ENCODE measurements at regions not wholly inside any gene's neighbourhood (a gene's known extent, or its start where the extent isn't known, plus 50 kb on each side); places are given as distances from the start of the nearest gene placed in this dataset.

DNA sequence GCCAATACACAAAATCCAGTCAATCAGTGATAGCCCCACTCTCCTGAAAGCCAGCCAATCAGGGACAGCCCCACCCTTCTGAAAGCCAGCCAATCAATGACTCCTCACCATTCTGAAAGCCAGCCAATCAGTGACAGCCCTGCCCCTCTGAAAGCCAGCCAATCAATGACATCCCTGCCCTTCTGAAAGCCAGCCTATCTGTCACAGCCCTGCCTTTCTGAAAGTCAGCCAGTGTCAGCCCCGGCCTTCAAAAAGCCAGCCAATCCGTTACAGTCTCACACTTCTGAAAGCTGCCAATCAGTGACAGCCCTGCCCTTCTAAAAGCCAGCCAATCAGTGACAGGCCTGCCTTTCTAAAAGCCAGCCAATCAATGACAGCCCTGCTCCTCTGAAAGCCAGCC lies 95.9 kb upstream of the HDAC4 start:
- Mint-ChIP-seq H3K27ac (no peak overlapping the region), H3K4me3 (no peak overlapping the region), H3K4me1 (no peaks in the 10 kb centered on the region), H3K9me3 (peaks cover 0 to 2% (median 0%) of the 10 kb centered on the region in 5 donors), H3K36me3 (no peaks in the 10 kb centered on the region), H3K27me3 (peaks cover 2 to 40% of the 10 kb centered on the region in 2 donors)
- Histone ChIP-seq H3K36me3 (ENCODE audit: insufficient read depth, low read length) (no peaks in the 10 kb centered on the region), H3K4me3 (ENCODE audit: low read length) (no peak overlapping the region), H3K27ac (ENCODE audit: low read depth, low read length) (no peak overlapping the region), H3K9me3 (ENCODE audit: low read length) (no peaks in the 10 kb centered on the region), H3K4me1 (ENCODE audit: insufficient read depth, low read length) (no peaks in the 10 kb centered on the region), H3K27me3 (ENCODE audit: insufficient read depth, low read length, poor library complexity, severe bottlenecking) (no peaks in the 10 kb centered on the region)
- CTCF ChIA-PET: no interaction called here
- no peak for DNase-seq
- POLR2A ChIA-PET: no interaction called here

DNA sequence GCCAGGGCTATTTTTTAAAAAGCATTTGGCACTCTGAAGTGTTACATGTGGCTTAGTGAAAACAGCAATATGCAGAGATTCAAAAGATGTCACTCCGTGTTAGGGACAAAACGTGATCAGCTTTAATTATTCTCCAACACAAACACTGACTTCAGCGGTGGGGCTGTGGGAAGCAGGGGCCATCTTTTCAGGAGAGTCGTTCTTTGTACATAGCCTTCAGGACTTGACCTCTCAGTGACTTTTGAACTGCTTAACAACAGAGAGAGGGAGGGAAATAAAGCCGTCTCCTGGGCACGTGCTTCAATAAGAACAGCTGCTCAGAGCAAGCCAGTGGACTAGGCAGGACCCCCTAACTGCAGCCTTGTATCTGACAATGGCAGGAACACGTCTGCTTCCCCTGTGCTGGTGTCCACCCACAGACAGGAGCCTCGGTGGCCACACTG lies 95.0 kb upstream of the HDAC4 start:
- POLR2A ChIA-PET: no interaction called here
- CTCF ChIA-PET: no interaction called here
- Mint-ChIP-seq H3K4me3 (no peak overlapping the region), H3K36me3 (no peaks in the 10 kb centered on the region), H3K9me3 (peaks cover 0 to 2% (median 0%) of the 10 kb centered on the region in 5 donors), H3K27me3 (peaks cover 5 to 41% of the 10 kb centered on the region in 2 donors), H3K4me1 (no peaks in the 10 kb centered on the region), H3K27ac (peak overlapping the region in 1 of 8 donors; percentile 60)
- H3K9me3 ChIP-seq (ENCODE audit: low read length): no peaks in the 10 kb centered on the region
- no peak for DNase-seq
- H3K27me3 ChIP-seq (ENCODE audit: insufficient read depth, low read length, poor library complexity, severe bottlenecking): no peaks in the 10 kb centered on the region
- H3K36me3 ChIP-seq (ENCODE audit: insufficient read depth, low read length): no peaks in the 10 kb centered on the region
- H3K4me3 ChIP-seq (ENCODE audit: low read length): no peak overlapping the region
- no peak overlapping the region for H3K27ac ChIP-seq (ENCODE audit: low read depth, low read length)
- no peaks in the 10 kb centered on the region for H3K4me1 ChIP-seq (ENCODE audit: insufficient read depth, low read length)

DNA sequence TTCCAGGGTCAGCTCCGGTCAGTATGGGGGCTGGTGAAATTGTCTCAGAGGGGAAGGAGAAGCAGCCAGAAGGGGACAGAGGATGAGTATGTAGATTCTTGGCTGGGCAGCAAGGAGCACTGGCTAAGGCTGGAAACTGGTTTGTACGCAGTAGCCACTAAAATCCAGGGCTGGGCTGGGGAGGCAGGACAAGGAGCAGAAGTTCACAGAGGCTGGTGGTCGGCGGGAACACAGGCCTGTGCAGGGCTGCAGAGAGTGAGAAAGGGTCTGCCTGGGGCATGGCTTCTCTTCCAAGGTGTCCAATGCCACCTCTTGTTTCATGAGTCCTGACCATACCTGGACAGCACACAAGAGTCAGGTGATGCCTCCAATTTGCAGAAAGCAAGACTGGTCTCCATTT lies 94.4 kb upstream of the HDAC4 start:
- Mint-ChIP-seq H3K4me1 (no peaks in the 10 kb centered on the region), H3K36me3 (no peaks in the 10 kb centered on the region), H3K4me3 (no peak overlapping the region), H3K9me3 (peaks cover 0 to 2% (median 0%) of the 10 kb centered on the region in 5 donors), H3K27ac (no peak overlapping the region), H3K27me3 (peaks cover 5 to 45% of the 10 kb centered on the region in 2 donors)
- H3K36me3 ChIP-seq (ENCODE audit: insufficient read depth, low read length): no peaks in the 10 kb centered on the region
- no peaks in the 10 kb centered on the region for H3K4me1 ChIP-seq (ENCODE audit: insufficient read depth, low read length)
- no peaks in the 10 kb centered on the region for H3K9me3 ChIP-seq (ENCODE audit: low read length)
- no peak for DNase-seq
- POLR2A ChIA-PET: no interaction called here
- no peak overlapping the region for H3K4me3 ChIP-seq (ENCODE audit: low read length)
- H3K27me3 ChIP-seq (ENCODE audit: insufficient read depth, low read length, poor library complexity, severe bottlenecking): no peaks in the 10 kb centered on the region
- no peak overlapping the region for H3K27ac ChIP-seq (ENCODE audit: low read depth, low read length)
- CTCF ChIA-PET: no interaction called here

DNA sequence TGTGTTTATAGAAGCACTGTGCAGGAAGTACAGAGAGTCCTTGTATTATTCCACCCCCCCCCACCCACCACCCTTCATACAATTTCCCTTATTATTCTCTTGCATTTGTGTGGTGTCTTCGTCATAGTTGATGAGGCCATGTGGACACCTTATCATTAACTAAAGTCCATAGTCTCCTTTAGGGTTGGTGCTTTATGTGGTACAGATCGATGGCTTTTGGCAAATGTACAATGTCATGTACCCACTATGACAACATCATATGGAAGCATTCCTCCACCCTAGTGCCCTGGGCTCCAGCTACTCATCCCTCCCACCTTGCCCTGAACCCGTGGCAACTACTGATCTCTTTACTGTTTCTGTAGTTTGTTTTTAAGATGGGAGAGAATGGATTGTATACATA lies 93.8 kb upstream of the HDAC4 start:
- Mint-ChIP-seq H3K4me3 (no peak overlapping the region), H3K4me1 (no peaks in the 10 kb centered on the region), H3K36me3 (no peaks in the 10 kb centered on the region), H3K27ac (no peak overlapping the region), H3K27me3 (peaks cover 5 to 46% of the 10 kb centered on the region in 2 donors), H3K9me3 (peaks cover 0 to 2% (median 0%) of the 10 kb centered on the region in 5 donors)
- Histone ChIP-seq H3K9me3 (ENCODE audit: low read length) (no peaks in the 10 kb centered on the region), H3K4me3 (ENCODE audit: low read length) (no peak overlapping the region), H3K27me3 (ENCODE audit: insufficient read depth, low read length, poor library complexity, severe bottlenecking) (no peaks in the 10 kb centered on the region), H3K27ac (ENCODE audit: low read depth, low read length) (no peak overlapping the region), H3K36me3 (ENCODE audit: insufficient read depth, low read length) (no peaks in the 10 kb centered on the region), H3K4me1 (ENCODE audit: insufficient read depth, low read length) (no peaks in the 10 kb centered on the region)
- no peak for DNase-seq
- POLR2A ChIA-PET: no interaction called here
- CTCF ChIA-PET: no interaction called here

DNA sequence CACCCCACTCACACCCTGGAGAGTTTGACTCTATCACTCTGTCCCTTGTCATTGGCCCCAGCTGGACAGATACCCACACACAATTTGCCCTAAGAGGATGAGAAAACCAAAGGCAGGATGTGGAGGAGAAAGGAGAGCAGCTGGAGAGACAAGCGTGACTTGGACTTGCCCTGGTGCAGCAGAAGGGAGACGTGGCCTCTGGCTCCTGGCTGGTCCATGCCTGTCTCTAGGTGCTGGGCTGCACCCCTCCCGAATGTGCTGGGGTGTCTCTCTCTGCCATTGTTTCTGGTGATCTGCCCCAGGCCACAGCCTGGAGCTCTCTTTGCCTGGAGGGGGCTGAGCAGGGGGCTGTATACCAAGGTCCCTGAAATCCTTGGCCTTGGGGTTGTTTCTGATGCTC lies 88.7 kb upstream of the HDAC4 start:
- Mint-ChIP-seq H3K27me3 (peaks cover 12 to 34% of the 10 kb centered on the region in 2 donors), H3K36me3 (no peaks in the 10 kb centered on the region), H3K4me3 (no peak overlapping the region), H3K9me3 (no peaks in the 10 kb centered on the region), H3K4me1 (no peaks in the 10 kb centered on the region), H3K27ac (no peak overlapping the region)
- no peak overlapping the region for H3K4me3 ChIP-seq (ENCODE audit: low read length)
- no peaks in the 10 kb centered on the region for H3K27me3 ChIP-seq (ENCODE audit: insufficient read depth, low read length, poor library complexity, severe bottlenecking)
- no peaks in the 10 kb centered on the region for H3K4me1 ChIP-seq (ENCODE audit: insufficient read depth, low read length)
- CTCF ChIA-PET: no interaction called here
- H3K27ac ChIP-seq (ENCODE audit: low read depth, low read length): no peak overlapping the region
- DNase-seq: no peak
- no peaks in the 10 kb centered on the region for H3K9me3 ChIP-seq (ENCODE audit: low read length)
- POLR2A ChIA-PET: no interaction called here
- H3K36me3 ChIP-seq (ENCODE audit: insufficient read depth, low read length): no peaks in the 10 kb centered on the region

DNA sequence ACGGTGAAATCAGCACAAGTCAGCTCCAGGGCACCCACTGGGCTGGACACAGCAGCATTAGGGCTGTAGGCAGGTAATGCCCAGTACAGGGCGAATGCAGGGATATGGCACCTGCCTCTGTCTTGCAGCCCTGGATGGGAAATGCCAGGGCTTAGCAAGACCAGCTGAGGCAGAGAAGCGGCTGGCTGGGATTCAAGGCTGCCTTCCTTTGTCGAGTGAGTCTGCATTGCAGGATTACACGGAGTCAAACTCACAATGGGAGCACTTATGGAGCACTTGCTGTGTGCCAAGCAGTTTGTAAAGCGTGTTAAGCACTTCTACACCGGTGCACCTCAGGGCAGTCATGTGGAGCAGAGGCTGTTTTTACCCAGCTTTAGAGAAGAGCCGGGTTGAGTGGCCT lies 87.3 kb upstream of the HDAC4 start:
- no peak overlapping the region for H3K27ac ChIP-seq (ENCODE audit: low read depth, low read length)
- no peaks in the 10 kb centered on the region for H3K36me3 Mint-ChIP-seq
- no peaks in the 10 kb centered on the region for H3K9me3 Mint-ChIP-seq
- no peak overlapping the region for H3K4me3 ChIP-seq (ENCODE audit: low read length)
- no peaks in the 10 kb centered on the region for H3K9me3 ChIP-seq (ENCODE audit: low read length)
- POLR2A ChIA-PET: no interaction called here
- H3K4me1 Mint-ChIP-seq: no peaks in the 10 kb centered on the region
- no peak overlapping the region for H3K4me3 Mint-ChIP-seq
- no peaks in the 10 kb centered on the region for H3K36me3 ChIP-seq (ENCODE audit: insufficient read depth, low read length)
- CTCF ChIA-PET: no interaction called here
- DNase-seq: no peak
- H3K4me1 ChIP-seq (ENCODE audit: insufficient read depth, low read length): no peaks in the 10 kb centered on the region
- peak overlapping the region in 1 of 8 donors; percentile 56 for H3K27ac Mint-ChIP-seq
- H3K27me3 ChIP-seq (ENCODE audit: insufficient read depth, low read length, poor library complexity, severe bottlenecking): no peaks in the 10 kb centered on the region
- H3K27me3 Mint-ChIP-seq: peaks cover 12 to 35% of the 10 kb centered on the region in 2 donors

DNA sequence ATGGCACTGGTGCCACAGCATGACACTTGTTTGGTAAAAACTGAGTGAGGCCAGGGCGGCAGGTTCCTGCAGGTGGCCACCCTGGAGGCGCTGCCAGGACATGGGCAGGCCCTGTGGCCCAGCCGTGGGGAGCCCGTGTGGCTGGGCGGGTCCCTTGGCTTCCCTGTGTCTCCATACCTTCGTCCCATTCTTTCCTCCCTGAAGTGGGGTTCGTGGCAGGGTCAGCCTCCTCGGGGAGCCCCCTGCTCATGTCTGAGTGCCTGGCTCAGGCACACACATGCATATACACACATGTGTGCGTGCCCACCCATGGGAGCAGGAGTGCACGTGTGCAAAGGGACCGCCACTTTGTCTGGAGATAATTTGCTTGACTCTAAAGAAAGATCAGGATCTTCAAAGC lies 86.5 kb upstream of the HDAC4 start:
- Histone ChIP-seq H3K4me3 (ENCODE audit: low read length) (no peak overlapping the region), H3K9me3 (ENCODE audit: low read length) (no peaks in the 10 kb centered on the region), H3K4me1 (ENCODE audit: insufficient read depth, low read length) (no peaks in the 10 kb centered on the region), H3K36me3 (ENCODE audit: insufficient read depth, low read length) (no peaks in the 10 kb centered on the region), H3K27me3 (ENCODE audit: insufficient read depth, low read length, poor library complexity, severe bottlenecking) (no peaks in the 10 kb centered on the region), H3K27ac (ENCODE audit: low read depth, low read length) (no peak overlapping the region)
- Mint-ChIP-seq H3K36me3 (no peaks in the 10 kb centered on the region), H3K27me3 (peaks cover 12 to 35% of the 10 kb centered on the region in 2 donors), H3K4me3 (no peak overlapping the region), H3K4me1 (no peaks in the 10 kb centered on the region), H3K9me3 (no peaks in the 10 kb centered on the region), H3K27ac (peak overlapping the region in 1 of 8 donors; percentile 19)
- ChIA-PET CTCF (no interaction called here), POLR2A (no interaction called here)
- no peak for DNase-seq

DNA sequence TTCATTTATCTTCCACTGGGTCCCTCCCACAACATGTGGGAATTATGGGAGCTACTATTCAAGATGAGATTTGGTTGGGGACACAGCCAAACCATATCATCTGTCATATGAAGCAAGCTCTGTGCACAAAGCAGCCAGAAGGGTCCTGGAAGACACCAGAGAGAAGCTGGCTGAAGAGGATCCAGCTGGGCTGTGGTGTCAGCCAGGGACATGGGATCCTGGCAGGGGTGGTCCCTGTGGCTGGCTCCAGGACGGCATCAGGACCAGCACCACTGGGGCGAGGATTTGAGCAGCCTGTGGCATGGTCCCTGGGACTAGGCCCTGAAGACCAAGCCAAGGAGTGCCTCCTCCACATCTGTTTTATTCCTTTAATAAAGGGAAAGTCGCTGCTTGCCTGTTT lies 84.8 kb upstream of the HDAC4 start:
- peaks cover 9 to 27% of the 10 kb centered on the region in 2 donors for H3K27me3 Mint-ChIP-seq
- no peak overlapping the region for H3K4me3 ChIP-seq (ENCODE audit: low read length)
- H3K4me3 Mint-ChIP-seq: no peak overlapping the region
- no peaks in the 10 kb centered on the region for H3K4me1 Mint-ChIP-seq
- H3K9me3 ChIP-seq (ENCODE audit: low read length): no peaks in the 10 kb centered on the region
- no peaks in the 10 kb centered on the region for H3K4me1 ChIP-seq (ENCODE audit: insufficient read depth, low read length)
- POLR2A ChIA-PET: no interaction called here
- no peak for DNase-seq
- CTCF ChIA-PET: no interaction called here
- H3K9me3 Mint-ChIP-seq: no peaks in the 10 kb centered on the region
- no peaks in the 10 kb centered on the region for H3K36me3 Mint-ChIP-seq
- no peaks in the 10 kb centered on the region for H3K36me3 ChIP-seq (ENCODE audit: insufficient read depth, low read length)
- no peaks in the 10 kb centered on the region for H3K27me3 ChIP-seq (ENCODE audit: insufficient read depth, low read length, poor library complexity, severe bottlenecking)
- H3K27ac Mint-ChIP-seq: no peak overlapping the region
- H3K27ac ChIP-seq (ENCODE audit: low read depth, low read length): no peak overlapping the region

Measured in CD8-positive, alpha-beta memory T cell (primary cell).